ENCODE measurements at regions not wholly inside any gene's neighbourhood (a gene's known extent, or its start where the extent isn't known, plus 50 kb on each side); places are given as distances from the start of the nearest gene placed in this dataset.
"Not testable (repeated sequence)": the region's sequence is repeated elsewhere in the genome, so short reads cannot be mapped to it uniquely, and the experiment has no call there.

DNA sequence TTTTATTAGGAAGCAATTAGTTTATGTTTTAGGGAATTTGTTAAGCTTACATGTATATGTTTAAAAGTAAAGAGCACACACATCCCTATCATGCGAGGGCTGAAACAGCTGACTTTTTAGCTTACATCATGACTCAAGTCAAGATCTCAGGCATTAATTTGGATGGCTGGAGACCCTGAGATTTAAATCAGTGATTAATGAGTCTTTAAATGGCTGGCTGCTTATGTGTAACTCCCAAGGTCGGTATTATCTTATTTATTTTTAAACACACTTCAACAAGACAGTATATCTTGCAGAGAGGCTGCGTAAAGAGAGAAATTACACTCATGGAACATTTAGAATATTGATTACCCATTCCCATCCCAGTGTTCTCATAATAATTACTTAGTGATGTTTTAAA lies 169.4 kb downstream of the KBTBD8 start:
- DNase-seq (ENCODE audit: low read depth) = no peak

DNA sequence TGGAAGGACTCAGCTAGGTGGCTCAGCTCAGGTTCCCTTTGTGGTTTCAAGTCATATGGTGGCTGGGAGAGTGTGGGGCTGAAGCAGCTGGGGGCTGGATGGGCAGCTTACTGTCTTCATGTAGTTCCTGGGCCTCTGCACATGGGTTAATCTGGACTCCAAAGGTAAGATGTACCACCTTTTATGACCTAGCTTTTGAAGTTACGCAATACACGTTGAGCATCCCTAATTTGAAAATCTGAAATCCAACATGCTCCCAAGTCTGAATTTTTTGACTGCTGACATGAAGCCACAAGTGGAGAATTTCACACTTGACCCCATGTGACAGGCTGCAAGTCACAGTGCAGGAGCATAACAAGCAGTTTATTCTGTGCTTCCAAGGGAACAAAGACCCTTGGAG lies 173.7 kb downstream of the KBTBD8 start:
- DNase-seq (ENCODE audit: low read depth) = no peak

DNA sequence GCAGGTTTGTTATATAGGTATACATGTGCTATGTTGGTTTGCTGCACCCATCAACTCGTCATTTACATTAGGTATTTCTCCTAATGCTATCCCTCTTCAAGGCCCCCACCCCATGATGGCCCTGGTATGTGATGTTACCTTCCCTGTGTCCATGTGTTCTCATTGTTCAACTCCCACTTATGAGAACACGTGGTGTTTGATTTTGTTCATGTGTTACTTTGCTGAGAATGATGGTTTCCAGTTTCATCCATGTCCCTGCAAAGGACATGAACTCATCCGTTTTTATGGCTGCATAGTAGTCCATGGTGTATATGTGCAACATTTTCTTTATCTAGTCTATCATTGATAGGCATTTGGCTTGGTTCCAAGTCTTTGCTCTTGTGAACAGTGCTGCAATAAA lies 175.0 kb downstream of the KBTBD8 start:
- DNase-seq (ENCODE audit: low read depth) = not testable (repeated sequence)

DNA sequence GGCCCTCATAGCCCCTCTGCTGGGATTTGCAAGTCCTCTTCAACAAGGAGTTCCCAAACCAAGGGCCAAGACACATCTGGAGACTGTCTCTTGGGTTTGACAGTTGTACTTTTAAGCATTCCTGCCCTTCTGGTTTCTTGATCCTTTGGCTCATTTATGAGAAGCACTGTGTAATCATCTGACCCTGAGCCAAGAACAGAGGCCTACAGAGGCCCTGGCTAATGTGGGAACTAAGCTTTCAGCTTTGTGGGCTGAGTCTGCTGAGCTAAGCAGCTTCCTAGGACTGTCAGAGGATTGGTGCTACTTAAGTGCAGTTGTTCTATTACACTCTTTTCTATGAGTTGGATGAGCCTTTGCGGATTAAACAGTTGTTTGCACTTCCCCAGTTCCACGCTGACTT lies 178.3 kb downstream of the KBTBD8 start:
- DNase-seq (ENCODE audit: low read depth) = no peak

DNA sequence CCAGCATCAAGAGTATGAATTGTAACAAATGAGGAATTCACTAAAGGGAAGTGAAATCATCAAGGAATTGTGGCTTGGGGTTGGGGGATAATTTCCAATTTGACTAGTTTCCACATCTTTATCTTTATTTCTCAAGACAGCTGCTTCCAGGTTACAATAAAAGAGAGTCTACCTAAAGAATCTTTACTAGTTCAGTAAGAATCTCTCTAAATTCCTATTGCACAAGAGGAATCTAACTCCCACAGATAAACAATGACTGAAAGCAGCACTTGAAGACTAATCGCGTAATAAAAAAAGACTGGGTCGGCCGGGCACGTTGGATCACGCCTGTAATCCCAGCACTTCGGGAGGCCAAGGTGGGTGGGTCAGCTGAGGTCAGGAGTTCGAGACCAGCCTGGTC lies 194.4 kb downstream of the KBTBD8 start:
- DNase-seq (ENCODE audit: low read depth) = no peak

DNA sequence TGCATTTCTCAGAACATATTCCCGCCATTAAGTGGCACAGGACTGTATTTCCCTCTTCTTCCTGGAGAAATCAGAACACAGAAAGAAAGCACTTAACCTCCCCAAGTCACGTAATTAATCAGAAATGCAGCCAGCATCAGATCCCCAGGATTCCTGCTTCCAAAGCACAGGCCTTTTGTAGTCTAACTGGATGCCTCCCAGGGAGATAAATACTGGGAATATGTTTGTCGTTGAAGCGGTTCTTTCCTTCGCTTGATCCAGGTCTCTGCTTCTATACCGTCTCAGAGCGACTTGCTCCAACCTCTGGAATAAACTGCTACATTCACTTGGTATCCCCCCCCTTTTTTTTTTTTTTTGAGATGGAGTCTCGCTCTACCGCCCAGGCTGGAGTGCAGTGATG lies 198.6 kb downstream of the KBTBD8 start:
- no peak for DNase-seq (ENCODE audit: low read depth)

DNA sequence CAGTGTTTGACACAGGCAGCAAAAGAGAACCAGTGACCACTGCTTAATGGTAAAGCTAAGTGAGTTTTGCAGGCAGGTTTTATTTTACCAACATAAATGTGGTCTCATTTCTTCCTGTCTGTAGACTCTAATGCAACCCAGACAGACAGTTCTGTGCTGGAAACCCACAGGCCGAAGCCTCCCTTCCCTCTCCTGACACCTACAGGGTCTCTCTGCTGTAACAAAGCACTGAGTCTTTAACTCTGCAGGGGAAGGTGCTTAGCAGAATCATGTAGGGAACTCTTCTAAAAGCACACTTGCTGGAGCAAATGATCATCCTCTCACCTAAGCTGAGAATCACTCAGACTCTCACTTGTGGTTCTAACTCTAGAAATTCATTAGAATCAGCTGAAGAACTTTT lies 200.3 kb downstream of the KBTBD8 start:
- no peak for DNase-seq (ENCODE audit: low read depth)

DNA sequence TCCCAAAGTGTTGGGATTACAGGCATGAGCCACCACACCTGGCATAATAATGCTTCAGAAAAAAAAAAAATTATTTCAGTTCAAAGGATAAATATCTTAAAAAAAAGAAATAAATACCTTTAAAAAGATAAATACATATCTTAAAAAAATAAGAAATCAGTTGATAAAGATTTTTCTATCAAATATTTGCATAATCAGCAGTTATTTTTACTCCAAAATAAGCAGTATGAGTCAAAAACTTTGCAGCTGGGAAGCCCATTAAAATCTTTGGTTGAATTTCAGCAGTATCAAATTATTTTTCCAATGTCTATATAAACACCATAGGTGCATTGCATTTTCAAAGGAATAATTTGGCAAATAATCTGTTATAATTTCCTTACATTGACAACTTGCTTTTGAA lies 202.5 kb downstream of the KBTBD8 start:
- DNase-seq (ENCODE audit: low read depth) = no peak

DNA sequence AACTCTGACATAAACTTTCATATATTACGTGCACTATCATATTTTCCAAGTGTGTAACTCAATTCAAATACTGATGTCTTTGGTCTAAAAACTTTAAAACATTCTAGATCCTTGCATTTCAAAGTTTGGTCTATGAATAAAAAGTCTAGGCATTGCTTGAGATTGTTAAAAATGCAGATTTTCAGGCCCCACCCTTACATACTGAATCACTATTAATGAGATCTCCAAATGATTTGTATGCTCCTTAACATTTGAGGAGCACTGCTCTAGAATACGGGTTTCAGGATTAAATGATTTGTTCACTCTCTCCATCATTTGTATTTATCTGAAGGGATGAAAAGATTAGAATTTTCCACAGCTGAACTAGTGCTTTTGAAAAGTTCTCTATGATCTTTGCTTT lies 202.9 kb downstream of the KBTBD8 start:
- no peak for DNase-seq (ENCODE audit: low read depth)

DNA sequence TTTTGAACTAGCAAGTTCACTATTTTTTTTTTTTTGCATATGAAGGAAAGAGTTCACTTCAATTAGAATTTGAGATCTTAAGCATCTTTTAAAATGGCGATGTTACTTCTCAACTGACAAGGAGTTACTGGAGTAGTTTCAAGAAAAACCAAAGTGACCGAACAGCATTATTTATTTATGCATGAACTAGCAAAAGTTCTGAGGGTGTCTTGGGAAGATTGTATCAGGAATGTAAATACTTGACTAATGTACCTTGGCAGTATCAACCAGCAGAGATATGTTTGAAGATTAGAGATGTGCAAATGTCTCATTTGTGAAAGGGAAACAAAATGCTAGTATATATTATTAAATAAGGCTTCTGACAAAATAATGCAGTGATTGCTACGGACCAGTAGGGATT lies 203.9 kb downstream of the KBTBD8 start:
- no peak for DNase-seq (ENCODE audit: low read depth)

DNA sequence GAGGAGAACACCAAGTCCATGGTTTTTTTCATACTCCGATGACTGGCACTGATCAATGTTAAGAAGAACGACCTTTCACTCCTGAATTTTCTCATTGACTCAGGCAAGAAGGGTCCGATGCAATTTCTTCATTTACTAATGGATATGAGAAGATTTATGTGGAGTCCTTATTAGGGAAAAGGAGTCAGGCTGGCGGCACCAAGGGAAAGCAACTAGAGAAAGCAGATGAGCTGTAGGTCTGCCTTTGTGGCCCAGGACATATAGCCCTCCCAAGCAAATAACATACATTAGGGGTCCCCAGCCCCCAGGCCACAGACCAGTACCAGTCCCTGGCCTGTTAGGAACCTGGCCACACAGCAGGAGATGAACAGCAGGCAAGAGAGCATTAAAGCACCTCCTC lies 206.8 kb downstream of the KBTBD8 start:
- no peak for DNase-seq (ENCODE audit: low read depth)

DNA sequence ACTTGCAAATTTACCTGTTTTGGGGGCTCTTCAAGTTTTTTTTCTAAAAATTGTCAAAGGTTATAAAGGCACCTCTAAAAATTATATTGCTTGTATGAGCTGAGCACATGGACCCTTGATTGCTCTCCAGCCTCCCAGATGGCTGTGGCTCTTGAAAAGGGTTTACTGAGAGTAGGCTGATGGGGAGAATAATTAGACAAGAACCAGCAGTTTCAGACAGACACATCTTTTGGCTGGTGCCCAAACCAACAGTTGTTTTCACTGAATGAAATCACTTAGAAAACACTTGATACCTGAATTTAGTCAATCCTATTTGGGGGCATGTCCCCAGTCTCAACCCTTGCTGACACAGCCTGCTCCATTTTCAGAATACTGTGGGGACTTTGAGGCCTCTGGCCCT lies 217.6 kb downstream of the KBTBD8 start:
- DNase-seq (ENCODE audit: low read depth) = no peak

DNA sequence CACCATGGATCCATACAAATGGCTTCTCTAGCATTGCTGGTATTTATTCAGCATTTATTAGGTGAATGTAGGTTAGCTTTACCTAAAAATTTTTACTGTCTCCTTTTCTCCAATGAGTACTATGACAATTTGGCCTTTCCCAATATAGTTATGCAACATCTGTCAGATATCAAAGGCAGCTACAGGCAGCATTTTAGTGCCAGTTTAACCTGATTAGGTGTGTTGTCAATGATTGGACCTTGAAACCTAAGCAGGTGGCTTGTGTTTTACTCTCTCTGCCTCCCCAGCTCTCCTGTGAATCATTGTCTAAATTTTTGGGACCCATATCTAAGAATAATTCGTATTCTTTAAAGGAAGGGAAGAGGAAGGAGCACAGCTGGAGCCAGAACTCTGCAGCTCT lies 228.9 kb downstream of the KBTBD8 start:
- DNase-seq (ENCODE audit: low read depth) = no peak

DNA sequence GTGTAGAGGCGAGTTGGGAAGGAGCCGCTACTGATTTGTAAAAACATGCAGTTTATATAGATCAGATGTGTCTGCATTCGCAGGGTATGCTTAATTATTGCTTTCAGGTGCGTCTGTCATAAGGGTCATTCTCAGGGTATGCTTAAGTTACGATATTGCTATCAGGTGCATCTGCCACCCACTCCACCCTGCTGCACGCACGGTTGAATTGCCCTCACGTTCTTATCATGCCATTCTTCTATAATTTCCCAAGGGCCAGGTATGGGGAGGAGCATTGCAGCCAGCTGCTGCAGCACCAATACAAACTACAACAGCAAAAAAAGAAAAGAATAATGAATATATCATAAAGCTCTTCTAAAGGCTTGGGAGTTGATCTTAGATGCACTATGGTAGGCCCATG lies 230.0 kb downstream of the KBTBD8 start:
- no peak for DNase-seq (ENCODE audit: low read depth)

DNA sequence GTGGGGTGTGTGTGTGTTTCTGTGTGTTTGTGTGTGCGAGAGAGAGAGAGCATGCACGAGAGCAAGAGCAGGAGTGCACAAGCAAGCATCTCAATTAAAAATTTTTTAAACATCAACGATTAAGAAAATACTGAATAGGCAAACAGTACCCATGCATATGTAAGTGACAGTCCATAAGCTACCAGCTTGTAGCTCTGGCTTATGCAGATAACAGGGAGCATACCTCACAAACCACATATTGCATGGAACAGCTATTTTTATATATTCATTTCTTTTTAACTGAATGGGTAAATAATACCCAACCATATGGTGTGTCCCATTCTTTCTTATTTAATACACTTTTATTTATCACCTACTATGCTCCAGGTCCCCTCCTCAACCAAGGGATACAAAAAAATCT lies 234.5 kb downstream of the KBTBD8 start:
- no peak for DNase-seq (ENCODE audit: low read depth)

DNA sequence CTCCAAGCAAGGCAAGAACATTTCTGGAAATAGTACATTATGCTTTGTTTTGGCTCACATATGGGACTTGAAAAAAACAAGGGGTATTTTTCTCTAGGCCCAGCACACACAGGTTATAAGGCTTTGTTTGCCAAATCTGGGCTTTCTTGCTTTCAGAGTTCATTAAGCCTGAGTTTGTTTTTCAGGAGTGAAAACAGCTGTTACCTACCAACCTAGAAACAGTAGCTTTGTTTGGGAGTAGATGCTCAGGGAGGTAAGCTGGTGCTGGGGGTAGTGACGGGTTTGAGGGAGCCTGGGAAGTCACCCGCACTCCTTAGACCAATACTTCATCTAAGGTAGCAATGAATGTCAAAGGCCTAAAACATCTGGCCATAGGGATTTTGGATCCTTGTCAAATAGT lies 241.2 kb downstream of the KBTBD8 start:
- DNase-seq (ENCODE audit: low read depth) = no peak

DNA sequence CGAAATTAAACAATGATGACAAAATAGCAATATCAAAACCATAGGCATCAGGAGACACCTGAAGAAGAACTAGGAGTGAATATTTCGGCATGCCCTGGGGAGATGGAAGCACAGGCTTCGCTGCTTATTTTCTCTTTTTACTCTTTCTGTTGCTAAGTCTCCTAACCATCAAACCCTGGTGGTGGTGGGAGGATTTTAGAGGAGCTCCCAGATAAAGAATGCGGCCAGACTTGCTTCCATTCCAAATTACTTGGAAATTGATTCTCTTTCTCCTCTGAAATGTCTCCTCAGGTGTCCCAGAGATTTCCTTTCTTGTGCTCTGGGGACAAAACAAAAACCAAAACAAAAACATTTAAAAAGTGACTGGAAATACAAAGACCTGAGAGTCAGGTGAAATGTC lies 243.0 kb downstream of the KBTBD8 start:
- DNase-seq (ENCODE audit: low read depth) = no peak

DNA sequence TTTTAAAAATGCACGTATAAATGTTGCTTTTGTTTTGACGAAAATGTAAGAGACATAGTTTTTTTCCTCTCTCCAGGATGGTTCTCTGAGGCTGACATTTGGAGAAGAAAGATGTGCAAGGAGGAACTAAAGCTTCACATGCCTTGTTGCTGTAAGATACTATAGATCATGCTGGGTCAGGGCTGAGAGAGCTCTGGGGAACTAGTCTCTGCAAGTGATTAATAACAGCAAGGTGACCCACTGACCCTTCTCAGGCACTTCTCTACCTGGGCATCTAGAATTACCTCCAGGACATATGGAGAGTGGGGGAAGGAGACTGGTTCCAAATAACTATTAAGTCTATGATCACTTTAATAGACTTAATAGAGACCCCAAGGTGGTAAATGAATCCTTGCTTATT lies 246.0 kb downstream of the KBTBD8 start:
- no peak for DNase-seq (ENCODE audit: low read depth)

DNA sequence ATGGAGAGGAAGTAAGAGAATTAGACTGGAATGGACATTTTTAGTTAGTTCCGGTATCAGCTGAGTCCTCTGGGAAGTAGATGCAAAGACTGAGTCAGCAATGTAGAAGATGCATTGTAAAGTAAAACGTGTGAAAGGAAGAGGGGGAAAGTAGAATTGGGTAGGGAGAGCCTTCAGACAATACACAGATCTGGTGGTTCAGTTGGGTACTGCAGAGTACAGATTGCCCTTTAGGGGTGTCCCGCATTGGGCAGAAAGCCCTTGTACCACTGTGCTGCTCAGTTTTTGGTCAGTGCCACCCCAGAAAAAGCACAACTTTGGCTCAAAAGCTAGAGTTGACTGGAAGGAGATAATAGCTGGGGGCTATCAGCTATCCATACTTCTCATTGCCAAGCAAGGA lies 247.4 kb downstream of the KBTBD8 start:
- DNase-seq (ENCODE audit: low read depth) = no peak

DNA sequence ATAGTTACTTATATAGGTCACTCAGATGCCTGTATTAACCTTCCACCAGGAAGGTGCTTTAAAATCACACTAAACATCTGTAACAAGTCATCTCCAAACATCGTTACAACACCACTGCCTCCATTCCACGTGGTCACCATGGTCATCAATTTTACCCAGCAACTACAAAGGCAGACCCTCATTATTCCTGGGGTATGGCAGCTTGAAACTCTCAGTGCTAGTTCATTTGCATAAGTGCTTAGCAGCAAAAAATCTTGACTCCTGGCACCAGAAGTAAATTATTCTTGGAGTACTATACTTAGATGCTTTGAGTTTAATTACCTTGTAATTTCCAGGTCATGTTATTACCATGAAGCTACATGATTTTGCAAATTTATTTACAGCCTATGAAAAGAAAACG lies 250.6 kb downstream of the KBTBD8 start:
- no peak for DNase-seq (ENCODE audit: low read depth)

DNA sequence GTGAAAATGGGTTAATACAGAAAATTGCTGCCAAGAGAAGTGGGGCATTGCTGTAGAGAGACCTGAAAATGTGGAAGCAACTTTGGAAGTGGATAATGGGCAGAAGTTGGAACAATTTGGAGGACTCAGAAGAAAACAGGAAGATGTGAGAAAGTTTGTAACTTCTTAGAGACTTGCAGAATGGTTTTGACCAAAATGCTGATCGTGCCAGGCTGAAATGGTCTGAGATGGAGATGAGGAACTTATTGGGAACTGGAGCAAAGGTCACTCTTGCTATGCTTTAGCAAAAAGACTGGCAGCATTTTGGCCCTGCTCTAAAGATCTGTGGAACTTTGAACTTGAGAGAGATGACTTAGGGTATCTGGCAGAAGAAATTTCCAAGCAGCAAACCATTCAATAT lies 254.8 kb downstream of the KBTBD8 start:
- DNase-seq (ENCODE audit: low read depth) = not testable (repeated sequence)

DNA sequence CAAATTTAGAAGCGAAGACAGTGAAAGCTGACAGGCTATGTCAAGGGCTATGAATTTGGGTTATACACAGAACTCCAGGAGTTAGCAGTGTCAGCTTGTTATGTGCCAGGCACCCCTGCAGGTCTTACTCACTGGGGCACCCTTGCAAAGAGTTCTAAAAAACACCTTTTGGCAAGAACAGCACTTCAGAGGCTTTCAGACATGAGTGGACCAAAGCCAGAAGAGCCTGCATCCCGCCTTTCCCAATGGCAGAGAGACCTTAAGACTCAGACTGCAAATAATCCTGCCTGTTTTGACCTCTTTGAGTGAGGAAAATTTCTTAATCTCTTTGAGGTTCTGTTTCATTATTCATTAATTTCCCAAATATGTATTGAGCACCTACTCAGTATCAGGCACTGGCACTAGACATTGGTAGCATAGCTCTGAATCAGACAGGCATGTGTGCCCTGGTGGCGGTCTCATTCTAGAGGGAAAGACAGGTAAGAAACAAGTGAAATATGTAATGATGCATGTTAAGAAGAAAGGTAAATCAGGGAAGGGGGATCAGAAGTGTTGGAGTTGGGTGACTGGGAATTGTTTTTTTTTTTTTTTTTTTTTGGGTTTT lies 280.0 kb downstream of the KBTBD8 start:
- DNase-seq (ENCODE audit: low read depth) = no peak

DNA sequence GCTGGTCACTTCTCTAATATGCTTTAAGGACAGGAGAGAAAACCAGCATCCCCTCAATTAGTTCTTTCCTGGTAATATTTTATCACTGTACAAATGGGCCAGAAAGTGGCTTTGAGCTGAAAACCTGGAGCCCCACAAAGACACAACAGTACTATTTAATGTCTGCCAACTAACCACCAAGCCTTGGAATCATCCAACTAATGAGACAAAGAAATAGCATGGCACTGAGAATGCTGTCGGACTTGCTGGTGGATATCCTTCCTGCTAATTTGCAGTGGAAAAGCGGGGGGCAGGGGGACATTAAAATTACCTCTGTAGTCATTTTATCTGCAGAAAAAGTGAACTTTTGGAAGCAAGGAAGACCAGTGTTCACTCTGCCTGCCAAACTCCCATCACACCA lies 288.5 kb downstream of the KBTBD8 start:
- DNase-seq (ENCODE audit: low read depth) = no peak

DNA sequence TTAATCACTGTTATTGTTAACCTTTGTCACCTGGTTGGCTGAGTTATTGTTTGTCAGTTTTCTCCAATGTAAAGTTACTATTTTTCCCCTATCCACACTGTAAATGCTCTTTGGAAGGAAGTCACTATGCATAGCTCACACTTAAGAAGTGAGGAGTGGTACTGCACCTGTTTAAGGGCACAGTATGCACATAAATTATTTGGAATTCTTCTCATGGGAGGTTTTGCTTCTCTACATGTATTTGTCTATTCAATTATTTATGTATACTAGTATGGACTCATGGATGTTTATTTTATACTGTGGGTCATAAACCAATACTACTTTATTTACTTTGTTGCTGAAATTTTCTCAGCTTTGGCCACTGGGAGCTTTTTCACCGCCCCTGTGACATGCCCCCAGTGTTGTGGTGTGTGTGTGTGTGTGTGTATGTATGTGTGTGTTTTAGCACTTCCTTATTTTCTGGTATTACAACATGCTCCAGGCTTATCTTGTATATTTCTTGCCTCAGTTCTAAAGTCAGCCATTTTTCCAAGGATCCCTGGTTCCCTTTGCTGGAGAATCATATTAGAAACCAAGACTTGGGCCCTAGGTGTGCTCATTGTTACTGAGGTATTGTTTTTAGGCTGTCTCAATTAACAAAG lies 290.5 kb downstream of the KBTBD8 start:
- no peak for DNase-seq (ENCODE audit: low read depth)

DNA sequence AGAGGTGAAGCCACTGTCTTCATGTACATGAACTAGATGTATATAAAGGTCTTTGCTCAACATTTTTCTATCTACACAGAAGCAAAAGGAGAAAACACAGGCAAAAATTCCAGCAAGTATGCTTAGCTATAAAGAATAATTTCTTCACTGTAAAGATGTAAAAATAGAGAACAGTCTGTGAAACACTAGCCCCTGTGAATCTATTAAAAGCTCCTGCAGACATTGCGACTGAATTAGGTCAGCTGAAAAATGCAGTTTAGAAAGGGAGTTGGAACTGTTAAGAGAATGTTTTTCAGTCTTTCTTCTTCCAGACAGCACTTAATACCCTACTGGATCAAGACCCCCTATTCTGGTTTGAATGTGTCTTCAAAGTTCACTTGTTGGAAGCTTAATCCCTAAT lies 291.5 kb downstream of the KBTBD8 start:
- DNase-seq (ENCODE audit: low read depth) = no peak
